NCI-H1694 (cell line): ENCODE measurements at regions not wholly inside any gene's neighbourhood (a gene's known extent, or its start where the extent isn't known, plus 50 kb on each side); places are given as distances from the start of the nearest gene placed in this dataset.
A peak's percentile ranks its signal among the peaks of the same experiment; 100 is the strongest.
"Not testable (repeated sequence)": the region's sequence is repeated elsewhere in the genome, so short reads cannot be mapped to it uniquely, and the experiment has no call there.

ENCODE experiments used
- DNase-seq: peaks from one replicate; lab custom pipeline; 2025; lab: John Stamatoyannopoulos, UW

GRCh38 chr9:90061187-90061586 lies 456.4 kb downstream of the GADD45G start:
- no peak for DNase-seq

GRCh38 chr9:90062982-90063381 lies 458.2 kb downstream of the GADD45G start:
- DNase-seq: no peak

GRCh38 chr9:90064248-90064647 lies 459.4 kb downstream of the GADD45G start:
- no peak for DNase-seq

- no peak for DNase-seq
These were observed 460.2 kb downstream of the GADD45G start for GRCh38 chr9:90064971-90065370.

- DNase-seq: no peak
These were observed 461.0 kb downstream of the GADD45G start for GRCh38 chr9:90065851-90066250.

GRCh38 chr9:90069085-90069484 lies 464.3 kb downstream of the GADD45G start:
- no peak for DNase-seq

- DNase-seq: no peak
These were observed 465.2 kb downstream of the GADD45G start for GRCh38 chr9:90070056-90070455.

GRCh38 chr9:90070469-90070868 lies 465.7 kb downstream of the GADD45G start:
- DNase-seq: no peak

GRCh38 chr9:90070931-90071660 lies 466.3 kb downstream of the GADD45G start:
- DNase-seq: no peak

- DNase-seq: no peak
These were observed 468.6 kb downstream of the GADD45G start for GRCh38 chr9:90073186-90073945.

GRCh38 chr9:90074316-90074962 lies 469.6 kb downstream of the GADD45G start:
- no peak for DNase-seq

- not testable (repeated sequence) for DNase-seq
These were observed 472.8 kb downstream of the GADD45G start for GRCh38 chr9:90077598-90077997.

- DNase-seq: no peak
These were observed 474.2 kb downstream of the GADD45G start for GRCh38 chr9:90078988-90079421.

- DNase-seq: no peak
These were observed 480.8 kb downstream of the GADD45G start for GRCh38 chr9:90085633-90086032.

- peak; percentile 58 for DNase-seq
These were observed 481.3 kb downstream of the GADD45G start for GRCh38 chr9:90086101-90086511.

GRCh38 chr9:90088434-90088833 lies 483.6 kb downstream of the GADD45G start:
- DNase-seq: no peak

- no peak for DNase-seq
These were observed 484.0 kb downstream of the GADD45G start for GRCh38 chr9:90088856-90089255.

GRCh38 chr9:90090997-90091396 lies 486.2 kb downstream of the GADD45G start:
- DNase-seq: no peak

- no peak for DNase-seq
These were observed 487.7 kb downstream of the GADD45G start for GRCh38 chr9:90092508-90092907.

- DNase-seq: peak; percentile 91
These were observed 490.9 kb downstream of the GADD45G start for GRCh38 chr9:90095682-90096081.

GRCh38 chr9:90097237-90097636 lies 492.4 kb downstream of the GADD45G start:
- no peak for DNase-seq

- no peak for DNase-seq
These were observed 493.6 kb downstream of the GADD45G start for GRCh38 chr9:90098408-90098807.
